Upper lobe of right lung (tissue), 1 donor: ENCODE measurements at regions not wholly inside any gene's neighbourhood (a gene's known extent, or its start where the extent isn't known, plus 50 kb on each side); places are given as distances from the start of the nearest gene placed in this dataset.

Source experiments
- ATAC-seq: fragments of 200-7000 bp; cut with Tn5 transposase; one replicate; pipeline ENCODE4 v1.9.1; 2020; ENCODE audit warnings: mild to moderate bottlenecking, moderate library complexity
- DNase-seq: peaks from one replicate; pipeline ENCODE4 v3.0.0-alpha.2; 2020
- H3K27ac ChIP-seq: fragments of 200-600 bp; one replicate; pipeline ENCODE4 v1.8.0; 2022
- H3K27me3 ChIP-seq: fragments of 200-600 bp; one replicate; pipeline ENCODE4 v1.8.0; 2022; ENCODE audit warnings: mild to moderate bottlenecking
- H3K36me3 ChIP-seq: fragments of 200-600 bp; one replicate; pipeline ENCODE4 v1.8.0; 2022
- H3K4me1 ChIP-seq: fragments of 200-600 bp; one replicate; pipeline ENCODE4 v1.8.0; 2022
- H3K4me3 ChIP-seq: fragments of 200-600 bp; one replicate; pipeline ENCODE4 v1.8.0; 2022; ENCODE audit warnings: mild to moderate bottlenecking
- H3K9me3 ChIP-seq: fragments of 200-600 bp; one replicate; pipeline ENCODE4 v1.8.0; 2022
- CTCF ChIP-seq: fragments of 200-600 bp; IDR thresholded peaks from one replicate; pipeline ENCODE4 v1.8.0; 2022; ENCODE audit warnings: antibody characterized with exemption
- intact Hi-C: fragments of 100-400 bp; cut with DNase I; formaldehyde crosslinking; loops from one replicate; pipeline ENCODE4 v1.11.0; 2022
- donor health status: DM: no; HTN: yes; CAD: no; lungs with severe emphysema.

- no peak for TF ChIP-seq CTCF
- Histone ChIP-seq H3K4me3 (no peak overlapping the region), H3K36me3 (no peaks in the 10 kb centered on the region), H3K27ac (no peak overlapping the region), H3K27me3 (no peaks in the 10 kb centered on the region), H3K9me3 (no peaks in the 10 kb centered on the region), H3K4me1 (no peaks in the 10 kb centered on the region)
- intact Hi-C loops, result no loop called here
- DNase-seq (no peak), ATAC-seq (no peak)
Observed at GRCh38 chr10:120349069-120349468, 108.0 kb upstream of the PLPP4 start.

- Histone ChIP-seq H3K36me3 (no peaks in the 10 kb centered on the region), H3K27me3 (no peaks in the 10 kb centered on the region), H3K9me3 (no peaks in the 10 kb centered on the region), H3K27ac (no peak overlapping the region), H3K4me3 (no peak overlapping the region), H3K4me1 (no peaks in the 10 kb centered on the region)
- intact Hi-C loops, result no loop called here
- no peak for DNase-seq
- no peak for TF ChIP-seq CTCF
- ATAC-seq, result no peak
Observed at GRCh38 chr10:120355425-120355824, 101.6 kb upstream of the PLPP4 start.

- DNase-seq (no peak), ATAC-seq (no peak)
- intact Hi-C loops, result no loop called here
- no peaks in the 10 kb centered on the region for H3K36me3 ChIP-seq
- no peak overlapping the region for H3K27ac ChIP-seq
- no peak overlapping the region for H3K4me3 ChIP-seq
- no peak for TF ChIP-seq CTCF
- no peaks in the 10 kb centered on the region for H3K4me1 ChIP-seq
- H3K9me3 ChIP-seq, result no peaks in the 10 kb centered on the region
- no peaks in the 10 kb centered on the region for H3K27me3 ChIP-seq
Observed at GRCh38 chr10:120360571-120360970, 96.5 kb upstream of the PLPP4 start.

- Histone ChIP-seq H3K9me3 (no peaks in the 10 kb centered on the region), H3K4me3 (no peak overlapping the region), H3K27me3 (no peaks in the 10 kb centered on the region), H3K36me3 (no peaks in the 10 kb centered on the region), H3K4me1 (no peaks in the 10 kb centered on the region), H3K27ac (no peak overlapping the region)
- DNase-seq, result no peak
- no peak for ATAC-seq
- no peak for TF ChIP-seq CTCF
- intact Hi-C loops, result no loop called here
Observed at GRCh38 chr10:120365872-120366271, 91.2 kb upstream of the PLPP4 start.

GRCh38 chr10:120367341-120367740 lies 89.7 kb upstream of the PLPP4 start:
- intact Hi-C loops, result no loop called here
- Histone ChIP-seq H3K4me1 (no peaks in the 10 kb centered on the region), H3K27ac (no peak overlapping the region), H3K9me3 (no peaks in the 10 kb centered on the region), H3K27me3 (no peaks in the 10 kb centered on the region), H3K36me3 (no peaks in the 10 kb centered on the region), H3K4me3 (no peak overlapping the region)
- DNase-seq (no peak), ATAC-seq (no peak)
- TF ChIP-seq CTCF, result no peak

GRCh38 chr10:120368338-120368737 lies 88.7 kb upstream of the PLPP4 start:
- ATAC-seq, result no peak
- intact Hi-C loops, result no loop called here

More at GRCh38 chr10:120368338-120368737, 88.7 kb upstream of the PLPP4 start:
- H3K27ac ChIP-seq, result no peak overlapping the region
- no peak overlapping the region for H3K4me3 ChIP-seq
- H3K4me1 ChIP-seq, result no peaks in the 10 kb centered on the region
- TF ChIP-seq CTCF, result no peak
- no peaks in the 10 kb centered on the region for H3K9me3 ChIP-seq
- H3K27me3 ChIP-seq, result no peaks in the 10 kb centered on the region
- DNase-seq, result no peak
- H3K36me3 ChIP-seq, result no peaks in the 10 kb centered on the region
